HG02798 (cell line): ENCODE measurements at regions not wholly inside any gene's neighbourhood (a gene's known extent, or its start where the extent isn't known, plus 50 kb on each side); places are given as distances from the start of the nearest gene placed in this dataset.

Source experiments
- ATAC-seq: cut with Tn5 transposase; IDR thresholded peaks from one replicate; pipeline ENCODE4 v1.9.1; 2021; ENCODE audit warnings: mild to moderate bottlenecking; ENCODE audit not compliant: unreplicated experiment, poor library complexity

DNA sequence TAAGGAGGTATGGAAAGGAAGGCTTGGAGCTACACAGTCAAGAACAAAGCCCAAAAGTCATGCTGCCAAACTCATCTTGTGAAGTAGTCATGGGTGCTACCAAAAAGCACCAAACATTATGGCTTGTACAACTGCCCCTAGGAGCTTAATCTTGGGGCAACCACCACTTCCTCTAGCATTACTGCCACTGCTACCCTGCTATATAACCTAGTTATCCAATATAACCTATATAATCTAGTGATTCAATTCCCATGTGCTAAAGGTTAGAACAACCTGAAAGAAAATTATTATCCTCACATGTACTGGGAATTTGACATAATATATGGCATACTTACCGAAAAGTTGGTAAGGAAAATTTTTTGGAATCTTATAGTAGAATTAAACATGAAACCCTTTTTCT, 102.6 kb upstream of the RBBP8 start:
- ATAC-seq: no peak

DNA sequence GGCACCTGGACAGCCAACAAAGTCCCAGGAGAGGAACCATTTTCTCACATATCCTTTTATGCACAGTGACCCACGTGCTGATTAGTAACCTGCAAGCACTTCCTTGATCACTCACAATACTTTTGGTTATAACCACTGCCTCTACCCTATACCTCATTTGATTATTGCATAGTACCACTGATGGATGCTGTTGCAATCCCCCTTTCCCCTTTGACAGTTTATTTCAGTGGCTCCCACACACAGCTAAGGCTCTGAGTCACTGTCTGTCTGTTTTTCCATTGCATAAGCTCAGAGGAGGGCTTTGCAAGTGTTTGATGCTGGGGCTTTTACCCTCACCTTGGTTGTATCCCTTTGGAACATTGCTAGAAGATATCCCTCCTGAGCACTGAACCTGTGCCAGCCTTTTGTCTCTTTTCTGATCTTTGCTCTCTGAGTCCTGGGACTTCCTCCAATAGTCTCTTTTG, 101.7 kb upstream of the RBBP8 start:
- ATAC-seq: no peak

DNA sequence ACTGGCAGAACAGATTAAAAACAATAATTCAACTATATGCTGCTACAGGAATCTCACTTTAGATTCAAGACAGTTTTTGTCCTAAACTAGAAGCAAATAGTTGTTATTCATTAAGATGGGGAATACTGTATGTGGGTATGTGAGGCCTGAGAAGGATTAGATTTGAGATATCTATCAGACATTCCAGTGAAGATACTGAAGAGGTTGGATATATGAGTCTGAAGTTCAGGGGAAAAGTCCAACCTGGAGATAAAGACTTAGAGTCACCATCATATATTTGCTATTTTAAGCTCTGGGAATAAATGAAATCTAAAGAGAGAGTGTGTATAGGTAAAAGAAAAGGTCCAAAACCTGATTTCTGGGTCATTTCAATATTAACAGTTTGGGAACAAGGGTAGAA, 96.2 kb upstream of the RBBP8 start:
- no peak for ATAC-seq

DNA sequence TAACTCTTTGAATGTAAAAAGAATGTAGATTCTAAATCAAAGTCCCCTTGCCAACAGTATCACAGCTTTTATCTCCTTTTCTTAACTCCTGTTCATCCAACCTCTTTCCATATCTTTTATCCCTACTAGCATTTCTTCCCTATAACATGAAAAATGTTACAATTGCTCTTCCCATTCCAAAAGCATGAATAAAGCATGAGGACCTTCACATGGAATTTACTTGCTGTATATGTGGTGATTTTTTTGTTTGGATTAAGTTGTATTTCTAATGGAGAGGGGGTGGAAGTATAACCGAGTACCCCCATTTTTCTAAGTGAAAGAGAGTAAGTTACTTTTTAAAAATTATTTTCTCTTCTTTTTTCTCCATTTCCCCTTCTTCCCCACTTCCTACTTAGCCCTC, 94.9 kb upstream of the RBBP8 start:
- ATAC-seq: no peak

DNA sequence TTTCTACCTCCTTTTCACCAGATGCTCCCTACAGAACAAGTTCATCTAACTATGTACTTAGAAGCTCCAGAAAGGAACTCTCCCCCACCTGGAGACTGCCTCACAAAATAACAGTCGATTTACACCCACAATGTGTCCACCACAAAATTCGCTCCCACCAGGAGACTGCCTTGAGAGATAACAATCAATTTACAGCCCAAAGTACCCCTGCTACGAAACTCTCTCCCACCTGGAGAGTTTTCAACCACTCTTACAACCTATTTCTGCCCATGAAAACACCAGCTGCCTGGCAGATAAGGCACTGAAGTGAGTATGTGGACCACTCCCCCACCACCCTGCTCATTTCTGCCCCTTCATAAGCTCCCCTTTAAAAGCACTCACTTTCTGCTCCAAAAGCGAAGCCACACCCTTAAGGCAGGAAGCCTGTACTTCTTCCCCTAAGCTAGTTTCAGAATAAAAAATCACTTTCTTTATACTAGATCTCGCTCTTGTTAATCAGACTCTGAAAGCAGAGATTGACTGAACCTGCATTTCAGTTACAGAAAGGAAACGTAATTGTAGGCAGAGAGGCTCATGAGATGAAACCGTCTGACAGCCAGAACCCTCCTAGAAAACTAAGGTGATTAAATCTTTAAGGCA, 94.4 kb upstream of the RBBP8 start:
- ATAC-seq: peak; percentile 47

DNA sequence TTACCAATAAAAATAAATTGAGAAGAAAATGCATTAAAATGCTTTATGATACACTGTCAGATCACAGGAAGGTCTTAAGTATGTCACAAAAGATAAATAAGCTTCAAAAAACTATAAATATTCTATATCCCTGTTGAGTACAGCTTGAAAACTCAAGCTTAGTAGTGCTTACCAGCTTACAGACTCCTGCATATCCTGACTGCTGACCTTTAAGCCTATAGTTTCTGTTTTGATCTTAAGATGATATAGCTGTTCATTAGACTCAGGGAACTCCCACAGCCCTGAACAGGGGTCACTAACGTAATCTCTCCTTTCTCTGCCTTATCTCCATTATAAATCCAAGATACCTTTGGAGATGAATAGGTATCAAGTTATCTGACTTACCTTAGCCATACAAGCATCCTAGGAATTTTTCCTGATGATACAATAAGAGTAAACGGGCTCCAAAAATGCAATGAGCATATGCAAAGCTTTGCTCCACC, 93.7 kb upstream of the RBBP8 start:
- no peak for ATAC-seq

DNA sequence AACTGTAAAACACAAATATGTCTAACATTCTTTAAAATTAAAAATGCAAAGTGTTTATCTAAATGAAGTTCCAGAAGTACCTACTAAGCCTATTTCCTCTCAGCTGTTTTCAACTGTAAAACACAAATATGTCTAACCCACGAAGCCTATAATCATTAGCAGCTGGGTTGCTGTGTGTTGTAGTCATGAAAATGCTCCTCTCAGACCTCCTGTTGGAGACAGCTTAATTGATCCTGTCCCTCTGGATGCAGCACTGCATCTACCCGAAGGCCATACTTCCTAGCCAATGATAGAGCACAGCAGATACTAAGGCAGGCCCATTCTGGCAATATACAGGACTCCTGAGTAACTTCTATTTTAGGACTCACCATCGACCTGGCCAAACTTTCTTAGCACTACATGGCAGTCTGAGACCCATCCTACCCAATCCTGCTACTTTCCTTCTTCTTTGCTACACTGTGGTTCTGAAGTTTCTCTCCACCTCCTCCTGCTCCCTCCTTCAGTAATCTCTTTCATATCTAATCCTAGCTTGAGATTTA, 92.5 kb upstream of the RBBP8 start:
- ATAC-seq: no peak

DNA sequence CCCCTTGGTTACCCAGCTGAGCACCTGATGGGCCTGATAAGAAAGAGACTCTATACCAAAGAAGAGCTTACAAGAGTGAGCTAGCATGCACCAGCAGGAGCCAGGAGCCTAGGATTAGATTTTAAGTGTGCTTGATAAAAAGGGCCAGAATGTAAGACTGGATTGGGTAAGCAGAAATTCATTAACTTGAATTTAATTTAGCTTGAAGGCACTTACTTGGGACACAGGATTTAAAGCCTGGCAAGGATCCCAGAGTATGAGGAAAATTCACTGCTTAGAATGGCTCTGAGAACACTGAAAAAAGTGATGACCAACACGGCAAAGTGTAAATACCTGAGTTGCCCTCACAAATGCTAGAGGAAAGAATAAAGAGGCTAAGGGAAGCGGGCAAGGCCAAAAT, 91.3 kb upstream of the RBBP8 start:
- ATAC-seq: no peak

DNA sequence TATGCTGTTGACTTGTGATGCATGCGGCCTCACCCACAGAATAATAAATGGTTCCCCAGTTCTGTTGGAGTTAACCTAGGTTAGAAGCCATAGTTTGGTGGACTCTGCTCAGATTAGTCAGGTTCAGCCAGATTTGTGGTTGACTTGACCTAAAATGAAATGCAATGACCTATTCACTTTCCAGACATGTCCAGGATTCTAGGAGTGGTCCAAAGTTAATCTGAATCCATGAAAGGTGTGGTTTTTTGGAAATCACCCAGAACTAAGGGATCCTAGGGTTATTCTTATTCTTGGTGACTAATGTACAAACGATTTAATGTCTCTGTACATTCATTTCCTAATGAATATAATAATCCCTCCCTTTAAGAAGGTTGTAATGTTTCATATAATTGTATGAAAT, 88.9 kb upstream of the RBBP8 start:
- ATAC-seq: no peak

DNA sequence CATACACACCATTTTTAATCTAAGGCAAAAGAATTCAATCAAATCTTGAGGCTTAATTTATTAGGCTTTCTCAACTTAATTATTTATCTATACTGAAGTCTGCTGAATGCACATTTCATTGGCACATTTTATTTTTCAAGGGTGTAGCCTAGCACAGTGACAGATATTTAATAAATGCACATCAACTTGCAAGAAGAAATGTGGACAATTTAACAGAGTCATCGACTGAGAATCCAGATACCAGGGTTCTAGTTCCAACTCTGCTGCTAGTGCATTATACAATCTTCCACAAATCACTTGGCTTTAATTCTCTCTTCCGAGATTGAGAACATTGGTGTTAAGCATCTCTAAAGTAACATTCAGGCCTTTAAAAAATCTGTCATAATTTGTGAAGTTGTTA, 88.5 kb upstream of the RBBP8 start:
- no peak for ATAC-seq

DNA sequence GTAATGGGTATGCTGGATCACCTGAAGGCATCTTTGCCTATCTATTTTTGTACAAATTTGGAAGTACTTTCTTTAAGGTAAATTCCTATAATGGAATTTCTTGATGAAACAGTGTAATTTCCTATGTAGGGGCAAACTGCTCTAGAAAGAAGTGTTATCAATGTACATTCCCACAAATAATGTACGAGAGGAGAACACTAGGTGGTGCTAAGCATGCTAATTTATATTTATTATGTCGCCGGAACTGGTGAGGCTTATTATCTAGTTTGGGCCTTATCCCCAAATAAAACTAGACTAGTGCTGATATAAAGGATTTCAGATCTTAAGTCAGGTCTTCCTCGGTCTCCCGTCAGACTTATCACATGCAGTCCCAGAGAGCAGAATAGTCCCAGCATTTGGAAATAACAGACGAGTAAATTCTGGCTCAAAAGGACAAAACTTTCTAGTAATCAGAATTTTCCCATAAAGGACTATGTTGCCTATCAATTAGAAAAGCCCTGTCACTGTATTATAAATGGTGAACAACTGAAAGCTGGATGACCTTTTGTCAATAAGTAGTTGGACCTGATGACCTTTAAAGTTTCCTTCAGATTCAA, 86.9 kb upstream of the RBBP8 start:
- ATAC-seq: no peak

DNA sequence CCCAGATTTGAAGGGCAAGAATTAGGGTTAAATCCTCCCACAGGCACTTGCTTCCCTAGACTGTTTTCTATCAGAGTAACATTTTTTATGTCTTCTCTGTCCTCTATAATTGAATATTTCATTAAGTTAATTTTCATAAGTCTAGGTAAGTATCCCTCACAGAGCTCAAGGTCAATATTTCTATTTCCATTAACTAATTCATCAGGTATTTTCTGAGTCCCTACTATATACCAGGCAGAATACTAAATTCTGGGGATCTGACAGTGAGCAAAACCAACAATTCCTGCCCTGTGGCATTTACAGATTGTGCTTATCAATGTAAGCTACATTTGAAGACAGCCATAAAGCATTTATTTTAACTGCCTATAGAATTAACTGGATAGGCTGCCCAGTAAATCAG, 86.4 kb upstream of the RBBP8 start:
- no peak for ATAC-seq

DNA sequence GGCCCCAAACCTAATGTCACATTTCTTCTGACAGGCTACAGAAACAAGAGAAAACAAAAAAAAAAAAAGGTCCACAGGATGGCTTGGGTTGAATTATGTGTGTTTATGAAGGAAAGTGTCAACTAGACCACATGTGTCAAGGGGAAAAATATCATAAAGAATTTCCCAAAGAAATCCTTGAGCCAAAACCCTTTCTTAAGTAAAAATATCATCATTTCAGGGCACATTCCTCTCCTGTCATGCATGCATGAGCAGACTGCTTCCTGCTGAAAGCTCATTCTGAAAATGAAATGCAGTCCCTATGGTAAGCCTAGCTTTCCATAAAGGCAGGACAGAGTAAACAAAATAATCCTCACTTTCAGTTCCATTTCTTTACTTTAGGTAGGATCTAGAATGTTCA, 85.7 kb upstream of the RBBP8 start:
- ATAC-seq: no peak

DNA sequence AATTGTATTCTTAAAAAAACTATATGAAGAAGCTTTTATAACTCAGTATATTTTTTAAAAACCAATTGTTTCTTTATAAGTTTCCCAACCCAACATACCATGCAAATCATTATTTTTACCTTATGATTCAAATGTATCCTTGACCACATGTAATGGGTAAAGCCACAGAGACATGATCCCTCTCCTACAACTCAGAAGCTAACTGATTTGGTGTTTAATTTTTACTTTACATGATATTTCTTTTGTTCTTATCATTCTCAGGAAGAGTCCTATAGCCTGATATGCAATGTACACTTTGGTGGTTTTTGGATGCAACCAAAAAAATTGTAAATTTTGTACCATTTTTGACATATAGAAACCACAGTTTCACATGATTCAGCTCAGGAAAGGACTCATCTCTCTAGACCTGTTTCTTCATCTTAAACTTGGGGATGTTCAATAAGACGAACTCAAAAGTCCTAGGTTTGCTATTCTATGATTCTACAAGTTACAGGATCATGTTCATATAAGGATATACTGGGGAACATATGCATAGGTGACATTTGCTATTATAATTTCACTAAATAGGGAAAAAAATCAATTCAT, 85.2 kb upstream of the RBBP8 start:
- no peak for ATAC-seq

DNA sequence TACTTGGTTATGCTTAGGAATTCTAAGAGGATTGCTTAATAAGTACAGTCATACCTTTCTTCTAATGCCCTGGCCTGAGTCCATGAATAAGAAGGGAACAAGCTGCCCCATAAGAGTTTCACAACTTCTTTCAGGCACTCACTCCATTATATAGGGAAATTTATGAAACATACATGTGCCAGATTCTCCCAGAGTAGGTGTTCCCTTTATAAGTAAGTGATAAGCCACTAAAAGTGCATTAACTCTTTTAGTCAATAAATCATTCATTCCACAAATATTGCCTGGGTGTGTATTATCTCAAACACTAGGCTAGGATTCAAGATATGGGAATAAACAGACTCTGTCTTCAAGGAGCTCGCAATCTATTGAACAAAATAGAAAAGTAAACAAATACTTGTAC, 84.5 kb upstream of the RBBP8 start:
- no peak for ATAC-seq

DNA sequence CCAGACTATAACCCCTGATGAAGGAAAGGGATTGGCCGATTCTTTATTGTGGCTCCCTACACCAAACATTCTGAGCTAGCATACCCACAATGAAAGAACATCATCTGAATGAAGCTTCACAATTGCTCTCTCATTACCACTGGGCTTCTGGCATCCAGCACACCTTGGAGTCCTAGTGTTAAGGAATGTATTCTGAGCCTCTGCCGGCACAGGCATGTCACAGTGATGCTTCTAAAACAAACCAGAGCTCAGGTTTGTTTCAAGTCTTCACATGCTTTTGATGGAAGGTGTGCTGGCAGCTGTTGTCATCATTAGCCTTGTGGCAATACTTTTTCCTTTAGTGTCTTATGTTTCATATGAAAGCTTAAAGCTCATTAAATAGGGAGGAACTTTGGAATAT, 76.3 kb upstream of the RBBP8 start:
- no peak for ATAC-seq

DNA sequence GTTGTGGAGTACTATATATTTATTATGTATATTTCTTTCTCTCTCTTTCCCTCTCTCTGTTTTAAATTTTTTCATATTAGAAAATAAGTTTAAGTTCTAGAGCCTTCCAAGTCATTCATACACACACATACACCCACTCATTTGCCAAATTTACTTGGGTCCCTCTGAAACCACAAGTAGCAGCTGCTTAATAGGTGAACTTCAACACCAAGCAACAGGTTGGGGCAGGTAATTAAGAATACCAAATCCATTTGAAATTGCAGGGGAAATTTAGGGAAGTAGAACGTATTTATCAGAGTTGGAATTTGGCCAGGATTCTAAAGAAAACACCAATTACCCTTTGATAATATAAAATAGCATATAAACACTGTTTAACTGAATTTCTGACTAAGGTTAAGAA, 75.0 kb upstream of the RBBP8 start:
- no peak for ATAC-seq

DNA sequence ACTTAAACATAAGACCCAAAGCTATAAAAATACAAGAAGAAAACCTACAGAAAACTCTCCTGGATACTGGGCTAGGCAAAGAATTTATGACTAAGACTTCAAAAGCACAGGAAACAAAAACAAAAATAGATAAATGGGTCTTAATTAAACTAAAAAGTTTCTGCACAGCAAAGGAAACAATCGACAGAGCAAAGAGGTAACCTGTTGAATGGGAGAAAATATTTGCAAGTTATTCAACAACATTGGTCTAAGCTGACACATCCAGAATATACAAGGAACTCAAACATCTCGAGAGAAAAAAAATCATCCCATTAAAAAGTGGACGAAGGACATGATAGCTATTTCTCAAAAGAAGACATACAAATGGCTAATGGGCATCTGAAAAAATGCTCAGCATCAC, 72.3 kb upstream of the RBBP8 start:
- ATAC-seq: no peak

DNA sequence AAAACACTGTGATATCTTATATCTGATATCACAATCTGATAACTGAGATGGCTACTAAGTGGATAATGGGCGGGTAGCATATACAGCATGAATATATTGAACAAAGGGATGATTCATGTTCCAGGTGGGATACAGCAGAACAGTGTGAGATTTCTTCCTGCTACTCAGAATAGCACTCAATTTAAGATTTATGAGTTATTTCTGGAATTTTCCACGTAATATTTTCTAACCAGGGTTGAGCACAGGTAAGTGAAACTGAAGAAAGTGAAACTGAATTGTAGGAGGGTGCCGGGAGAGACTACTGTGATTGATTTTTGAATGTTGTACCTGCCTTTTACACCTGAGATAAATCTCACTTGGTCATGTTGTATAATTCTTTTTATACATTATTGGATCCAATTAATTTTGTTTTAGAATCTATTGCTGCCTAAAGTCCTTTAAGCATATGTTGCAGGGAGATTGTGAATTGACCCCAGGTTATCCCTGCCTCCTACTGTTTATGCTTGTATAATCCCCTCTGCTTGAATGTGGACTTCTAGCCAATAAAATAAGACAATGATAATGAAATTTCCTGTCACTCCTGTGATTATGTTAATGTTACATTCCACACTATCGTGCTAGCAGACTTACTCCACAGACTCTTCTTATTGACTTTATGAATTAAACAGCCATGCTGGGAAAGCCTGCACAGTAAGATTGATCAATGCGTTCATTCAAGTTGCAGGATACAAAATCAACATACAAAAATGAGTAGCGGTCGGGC, 67.6 kb upstream of the RBBP8 start:
- no peak for ATAC-seq

DNA sequence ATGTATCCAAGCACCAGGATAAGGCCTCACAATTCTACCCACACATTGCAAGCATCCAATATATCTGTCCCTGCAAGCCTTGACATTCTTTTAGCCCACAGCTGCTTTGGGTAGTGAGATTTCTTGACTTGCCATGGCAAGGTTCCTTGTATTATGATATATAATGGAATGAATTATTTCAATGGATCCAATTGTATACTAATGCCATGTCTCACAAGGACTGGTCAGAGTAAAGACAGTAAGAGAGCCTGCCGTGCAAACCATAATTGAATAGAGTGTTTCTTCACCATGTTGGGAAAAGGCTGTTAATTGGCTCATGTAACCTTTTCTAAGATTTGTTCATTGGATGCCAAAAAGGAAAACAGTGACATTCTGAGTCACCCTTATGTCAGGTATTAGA, 64.3 kb upstream of the RBBP8 start:
- ATAC-seq: no peak
